HT-29 (cell line): ENCODE measurements at regions not wholly inside any gene's neighbourhood (a gene's known extent, or its start where the extent isn't known, plus 50 kb on each side); places are given as distances from the start of the nearest gene placed in this dataset.

Experiments used
- DNase-seq: peaks from one replicate; pipeline ENCODE4 v3.0.0-alpha.2; 2015; ENCODE audit warnings: low spot score

GRCh38 chr9:8188723-8189407, 389.3 kb upstream of the DMAC1 start:
- DNase-seq: no peak

GRCh38 chr9:8186560-8186959, 387.0 kb upstream of the DMAC1 start:
- no peak for DNase-seq

GRCh38 chr9:8183618-8184017, 384.0 kb upstream of the DMAC1 start:
- no peak for DNase-seq

GRCh38 chr9:8179381-8180053, 379.9 kb upstream of the DMAC1 start:
- no peak for DNase-seq

- DNase-seq: no peak
Observed at GRCh38 chr9:8172000-8172399, 372.4 kb upstream of the DMAC1 start.

- DNase-seq: no peak
Observed at GRCh38 chr9:8168916-8169438, 369.4 kb upstream of the DMAC1 start.

- no peak for DNase-seq
Observed at GRCh38 chr9:8160787-8161186, 361.2 kb upstream of the DMAC1 start.

- DNase-seq: no peak
Observed at GRCh38 chr9:8158574-8158973, 359.0 kb upstream of the DMAC1 start.

- DNase-seq: no peak
Observed at GRCh38 chr9:8157683-8158324, 358.2 kb upstream of the DMAC1 start.

- DNase-seq: no peak
Observed at GRCh38 chr9:8156346-8156745, 356.8 kb upstream of the DMAC1 start.

- DNase-seq: no peak
Observed at GRCh38 chr9:8155706-8156105, 356.1 kb upstream of the DMAC1 start.

- DNase-seq: no peak
Observed at GRCh38 chr9:8143677-8144076, 344.1 kb upstream of the DMAC1 start.

- DNase-seq: no peak
Observed at GRCh38 chr9:8140557-8140956, 341.0 kb upstream of the DMAC1 start.

- no peak for DNase-seq
Observed at GRCh38 chr9:8139756-8140155, 340.2 kb upstream of the DMAC1 start.

GRCh38 chr9:8136477-8136876, 336.9 kb upstream of the DMAC1 start:
- no peak for DNase-seq

GRCh38 chr9:8134635-8135034, 335.1 kb upstream of the DMAC1 start:
- DNase-seq: no peak

GRCh38 chr9:8133606-8134005, 334.0 kb upstream of the DMAC1 start:
- DNase-seq: no peak

- no peak for DNase-seq
Observed at GRCh38 chr9:8115570-8115969, 316.0 kb upstream of the DMAC1 start.

- DNase-seq: no peak
Observed at GRCh38 chr9:8114826-8115225, 315.2 kb upstream of the DMAC1 start.

GRCh38 chr9:8106362-8106761, 306.8 kb upstream of the DMAC1 start:
- DNase-seq: no peak

GRCh38 chr9:8101607-8102006, 302.0 kb upstream of the DMAC1 start:
- no peak for DNase-seq

GRCh38 chr9:8096091-8096490, 296.5 kb upstream of the DMAC1 start:
- DNase-seq: no peak

GRCh38 chr9:8095672-8096086, 296.1 kb upstream of the DMAC1 start:
- DNase-seq: no peak
